Fibroblast of mammary gland (primary cell): ENCODE measurements at regions not wholly inside any gene's neighbourhood (a gene's known extent, or its start where the extent isn't known, plus 50 kb on each side); places are given as distances from the start of the nearest gene placed in this dataset.

ENCODE experiments used
- DNase-seq: peaks from one replicate; pipeline ENCODE4 v3.0.0-alpha.2; 2010; ENCODE audit warnings: low read depth
- H3K4me3 ChIP-seq: 2 replicates; pipeline ENCODE4 v1.5.1; 2011; ENCODE audit warnings: low read depth, mild to moderate bottlenecking, low read length, moderate library complexity; ENCODE audit not compliant: control insufficient read depth
- CTCF ChIP-seq: conservative IDR thresholded peaks from 2 replicates; pipeline ENCODE4 v1.5.1; 2011; ENCODE audit warnings: low read depth, low read length, inconsistent platforms; ENCODE audit not compliant: control insufficient read depth, insufficient read depth

GRCh38 chr18:44409071-44409470 lies 271.6 kb upstream of the SETBP1 start:
- TF ChIP-seq CTCF, result no peak
- no peak for DNase-seq
- no peak overlapping the region for H3K4me3 ChIP-seq

GRCh38 chr18:44409515-44409914 lies 271.2 kb upstream of the SETBP1 start:
- no peak overlapping the region for H3K4me3 ChIP-seq
- TF ChIP-seq CTCF, result no peak
- DNase-seq, result peak; percentile 2

- DNase-seq, result no peak
- no peak overlapping the region for H3K4me3 ChIP-seq
- TF ChIP-seq CTCF, result no peak
Measured at GRCh38 chr18:44410740-44411139, 269.9 kb upstream of the SETBP1 start.

GRCh38 chr18:44411262-44411905 lies 269.3 kb upstream of the SETBP1 start:
- H3K4me3 ChIP-seq, result no peak overlapping the region
- no peak for TF ChIP-seq CTCF
- DNase-seq, result peak; percentile 38

- H3K4me3 ChIP-seq, result no peak overlapping the region
- TF ChIP-seq CTCF, result no peak
- DNase-seq, result peak; percentile 18
Measured at GRCh38 chr18:44411976-44412375, 268.7 kb upstream of the SETBP1 start.

GRCh38 chr18:44423814-44424644 lies 256.7 kb upstream of the SETBP1 start:
- no peak for DNase-seq
- no peak overlapping the region for H3K4me3 ChIP-seq
- no peak for TF ChIP-seq CTCF

GRCh38 chr18:44424645-44425035 lies 256.0 kb upstream of the SETBP1 start:
- H3K4me3 ChIP-seq, result no peak overlapping the region
- no peak for TF ChIP-seq CTCF
- no peak for DNase-seq
